AG04449 (cell line): ENCODE measurements at regions not wholly inside any gene's neighbourhood (a gene's known extent, or its start where the extent isn't known, plus 50 kb on each side); places are given as distances from the start of the nearest gene placed in this dataset.

Experiments used
- CTCF ChIA-PET: fragments of 350-600 bp; formaldehyde crosslinking; extraction: SDS; loops from one replicate; lab custom pipeline; 2021; ENCODE audit warnings: antibody characterized with exemption; lab: Yijun Ruan, JAX
- POLR2A ChIA-PET: fragments of 400-600, 350-600 bp; formaldehyde crosslinking; extraction: SDS; loops from one replicate; lab custom pipeline; 2020; ENCODE audit warnings: antibody characterized with exemption, inconsistent platforms; lab: Yijun Ruan, JAX
- DNase-seq: peaks from one replicate; pipeline ENCODE4 v3.0.0-alpha.2; 2010; ENCODE audit warnings: low read depth, low spot score
- H3K4me3 ChIP-seq: 2 replicates; pipeline ENCODE4 v1.5.1; 2011; ENCODE audit warnings: low read depth, mild to moderate bottlenecking, control low read depth, low read length
- CTCF ChIP-seq: IDR thresholded peaks from one replicate; pipeline ENCODE4 v1.5.1; 2011; ENCODE audit warnings: mild to moderate bottlenecking, moderate library complexity, low read length, control low read depth, inconsistent platforms; ENCODE audit not compliant: insufficient read depth; ENCODE audit errors: missing control alignments

DNA sequence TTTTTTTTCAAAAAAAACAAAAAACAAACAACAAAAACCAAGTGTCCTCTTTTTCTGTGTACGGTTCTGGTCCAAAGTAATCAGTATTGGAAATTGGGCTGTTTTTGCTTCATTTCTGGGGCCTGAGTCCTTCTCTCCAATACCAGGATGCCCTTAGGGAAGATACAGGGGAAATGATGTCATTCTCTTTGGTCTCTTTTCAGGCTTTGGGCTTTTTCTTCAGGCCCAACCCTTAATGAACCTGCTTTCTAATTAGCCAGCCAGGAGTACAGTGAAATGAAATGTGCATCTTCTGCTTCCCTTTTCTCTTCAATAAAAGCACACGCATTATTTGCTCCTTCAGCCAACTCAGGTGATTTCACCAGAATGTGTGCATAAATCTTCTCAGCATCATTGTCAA, 52.6 kb upstream of the RBPJ start:
- no peak for TF ChIP-seq CTCF
- ChIA-PET CTCF (interaction anchor here (0.9 to 1.0 kb wide), 2 partner anchors 8 to 61 kb away, joined by 3 to 4 read pairs; no protein-coding TSS in a partner anchor), POLR2A (no interaction called here)
- no peak overlapping the region for H3K4me3 ChIP-seq
- no peak for DNase-seq

DNA sequence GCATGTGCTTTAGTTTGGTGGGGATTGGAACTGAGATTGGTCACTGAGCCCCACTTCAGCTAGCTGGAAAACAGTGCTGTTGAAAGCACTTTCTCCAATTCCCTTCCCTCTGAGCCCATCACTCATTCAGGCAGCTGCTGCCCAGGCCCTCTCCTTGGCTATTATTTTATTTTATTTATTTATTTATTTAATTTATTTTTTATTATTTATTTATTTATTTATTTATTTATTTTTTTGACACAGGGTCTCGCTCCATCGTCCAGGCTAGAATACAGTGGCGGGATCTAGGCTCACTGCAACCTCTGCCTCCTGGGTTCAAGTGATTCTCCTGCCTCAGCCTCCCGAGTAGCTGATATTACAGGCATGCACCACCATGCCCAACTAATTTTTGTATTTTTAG, 51.8 kb upstream of the RBPJ start:
- DNase-seq = no peak
- CTCF ChIA-PET = interaction anchor here (2.0 kb wide), 1 partner anchor 185 kb away, joined by 4 read pairs; no protein-coding TSS in a partner anchor
- no peak for TF ChIP-seq CTCF
- no peak overlapping the region for H3K4me3 ChIP-seq
- POLR2A ChIA-PET = interaction anchor here (0.7 kb wide), 1 partner anchor 81 kb away, joined by 3 read pairs; no protein-coding TSS in a partner anchor
